HG03457 (cell line): ENCODE measurements at regions not wholly inside any gene's neighbourhood (a gene's known extent, or its start where the extent isn't known, plus 50 kb on each side); places are given as distances from the start of the nearest gene placed in this dataset.

ENCODE experiments used
- ATAC-seq: cut with Tn5 transposase; IDR thresholded peaks from one replicate; pipeline ENCODE4 v1.9.1; 2021; ENCODE audit warnings: moderate number of reproducible peaks; ENCODE audit not compliant: unreplicated experiment

- no peak for ATAC-seq
Measured at GRCh38 chr9:38315085-38315595, 77.4 kb upstream of the ALDH1B1 start.

DNA sequence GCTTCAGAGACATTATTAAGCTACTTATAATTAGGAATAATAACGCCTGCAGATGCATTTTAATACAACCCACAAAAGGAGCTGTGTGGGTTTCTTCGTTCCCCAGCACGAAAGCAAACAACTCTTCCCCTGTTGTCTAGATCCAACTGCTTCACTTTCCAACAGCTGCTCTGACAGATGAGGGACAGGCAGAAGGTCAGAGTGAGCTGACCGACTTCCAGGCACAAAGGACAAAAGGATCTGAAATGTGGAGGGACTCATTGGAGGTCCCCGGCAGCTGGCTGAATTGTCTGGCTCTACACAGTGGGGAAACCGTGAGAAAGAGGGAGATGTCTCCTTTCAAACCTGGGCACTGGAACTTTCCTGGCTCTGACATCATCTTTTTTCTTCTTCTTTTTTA is 79.1 kb upstream of the ALDH1B1 start:
- ATAC-seq = no peak

- ATAC-seq = no peak
Measured at GRCh38 chr9:38312406-38312805, 80.1 kb upstream of the ALDH1B1 start.

GRCh38 chr9:38311382-38312270 is 80.9 kb upstream of the ALDH1B1 start:
- no peak for ATAC-seq

DNA sequence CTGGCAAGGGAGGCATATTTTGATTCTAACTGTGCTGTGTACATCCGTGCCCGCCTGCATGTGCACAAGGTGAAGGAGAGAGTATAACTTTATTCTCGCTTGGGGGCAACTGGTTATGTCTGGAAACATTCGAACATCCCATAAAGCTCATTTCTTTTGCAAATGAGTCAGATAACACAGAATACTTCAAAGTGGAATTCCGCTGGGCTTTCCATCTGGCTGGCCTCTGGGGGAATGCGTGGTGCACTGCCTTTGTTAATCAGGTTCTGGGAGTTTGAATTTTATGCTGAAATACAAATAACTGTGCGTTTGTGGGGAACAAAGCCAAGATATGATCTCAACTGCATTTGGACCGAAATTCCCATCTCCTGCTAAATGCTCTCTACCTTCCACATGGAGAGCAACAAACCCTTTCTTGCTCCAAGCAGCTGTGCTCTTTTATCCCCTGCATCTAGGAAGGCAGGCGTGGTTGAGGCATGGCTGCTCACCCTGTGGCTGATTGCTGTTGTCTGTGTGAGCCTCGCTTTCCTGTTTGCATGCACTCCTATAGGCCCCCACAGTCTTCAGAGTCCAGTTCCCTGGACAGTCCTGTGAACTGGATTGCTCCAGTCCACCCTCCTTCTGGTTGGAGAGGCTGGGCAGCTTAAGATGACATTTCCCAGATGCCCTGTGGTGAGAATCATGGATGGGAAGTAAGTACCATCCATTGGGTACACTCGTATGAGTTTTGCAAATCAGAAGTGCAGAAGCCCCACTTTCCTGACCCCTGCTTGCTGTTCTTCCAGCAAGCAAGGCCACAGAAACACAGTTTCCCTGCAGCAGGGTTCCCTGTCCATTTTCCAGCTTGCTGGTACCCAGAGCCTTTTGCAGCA is 82.9 kb upstream of the ALDH1B1 start:
- no peak for ATAC-seq

- ATAC-seq = no peak
Measured at GRCh38 chr9:38308136-38308535, 84.4 kb upstream of the ALDH1B1 start.

GRCh38 chr9:38306899-38307298 is 85.6 kb upstream of the ALDH1B1 start:
- ATAC-seq = no peak

DNA sequence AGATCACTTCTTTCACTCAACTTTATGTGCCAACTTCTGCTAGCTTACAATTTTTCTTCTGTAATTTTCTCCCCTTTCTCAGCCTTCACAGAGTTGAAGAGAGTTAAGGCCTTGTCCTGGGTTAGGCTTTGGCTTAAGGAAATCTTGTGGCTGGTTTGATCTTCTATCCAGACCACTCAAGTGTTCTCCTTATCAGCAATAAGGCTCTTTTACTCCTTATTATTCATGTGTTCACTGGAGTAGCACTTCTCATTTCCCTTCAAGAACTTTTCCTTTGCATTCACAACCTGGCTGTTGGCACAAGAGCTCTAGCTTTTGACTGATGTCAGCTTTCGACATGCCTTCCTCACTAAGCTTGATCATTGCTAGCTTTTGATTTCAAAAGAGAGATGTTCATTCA is 86.9 kb upstream of the ALDH1B1 start:
- no peak for ATAC-seq

GRCh38 chr9:38301376-38302106 is 91.0 kb upstream of the ALDH1B1 start:
- ATAC-seq = no peak

GRCh38 chr9:38299856-38300255 is 92.6 kb upstream of the ALDH1B1 start:
- ATAC-seq = no peak

DNA sequence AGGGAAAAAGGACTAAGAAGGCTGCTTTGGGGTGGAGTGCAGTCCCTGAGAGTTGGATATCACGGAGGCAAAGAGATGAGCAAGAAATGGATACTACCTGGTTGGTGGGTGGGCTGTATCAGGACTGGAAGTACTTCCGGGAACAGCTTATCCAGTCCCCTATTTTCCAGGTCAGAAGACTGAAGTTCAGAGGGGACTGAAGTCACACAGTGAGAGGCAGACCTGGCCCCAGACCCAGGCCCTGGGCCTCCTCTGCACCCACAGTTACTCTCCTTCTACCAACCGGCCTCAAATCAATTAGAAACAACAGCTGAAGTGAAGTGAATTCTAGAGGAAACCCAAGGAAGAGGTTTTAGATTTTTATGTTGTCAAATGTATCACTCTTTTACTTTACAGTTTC is 93.6 kb upstream of the ALDH1B1 start:
- no peak for ATAC-seq

- ATAC-seq = no peak
Measured at GRCh38 chr9:38298503-38298902, 94.0 kb upstream of the ALDH1B1 start.

- ATAC-seq = no peak
Measured at GRCh38 chr9:38296807-38297206, 95.7 kb upstream of the ALDH1B1 start.

- ATAC-seq = no peak
Measured at GRCh38 chr9:38295764-38296163, 96.7 kb upstream of the ALDH1B1 start.

- ATAC-seq = no peak
Measured at GRCh38 chr9:38294220-38294960, 98.1 kb upstream of the ALDH1B1 start.

GRCh38 chr9:38293022-38293421 is 99.5 kb upstream of the ALDH1B1 start:
- no peak for ATAC-seq

- ATAC-seq = no peak
Measured at GRCh38 chr9:38292480-38292879, 100.0 kb upstream of the ALDH1B1 start.

DNA sequence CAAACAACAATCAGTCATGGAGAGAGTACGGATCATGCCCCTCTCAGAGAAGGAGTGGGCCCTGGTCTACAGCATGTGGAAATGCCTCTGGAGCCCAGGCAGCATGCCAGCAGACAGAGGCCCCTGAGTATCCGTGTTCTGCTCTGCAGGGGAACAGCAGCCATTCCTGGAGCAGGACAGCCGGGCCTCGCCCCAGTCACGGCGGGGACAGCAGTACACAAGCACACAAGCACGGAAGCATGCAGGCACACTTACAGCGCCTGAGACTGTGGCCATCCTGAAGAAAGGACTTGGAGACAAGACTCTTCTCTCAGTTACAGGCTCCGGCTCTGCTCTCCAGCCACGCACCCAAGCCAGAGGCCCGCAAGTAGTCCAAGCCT is 102.6 kb upstream of the ALDH1B1 start:
- no peak for ATAC-seq

GRCh38 chr9:38289236-38289865 is 103.2 kb upstream of the ALDH1B1 start:
- ATAC-seq = no peak

DNA sequence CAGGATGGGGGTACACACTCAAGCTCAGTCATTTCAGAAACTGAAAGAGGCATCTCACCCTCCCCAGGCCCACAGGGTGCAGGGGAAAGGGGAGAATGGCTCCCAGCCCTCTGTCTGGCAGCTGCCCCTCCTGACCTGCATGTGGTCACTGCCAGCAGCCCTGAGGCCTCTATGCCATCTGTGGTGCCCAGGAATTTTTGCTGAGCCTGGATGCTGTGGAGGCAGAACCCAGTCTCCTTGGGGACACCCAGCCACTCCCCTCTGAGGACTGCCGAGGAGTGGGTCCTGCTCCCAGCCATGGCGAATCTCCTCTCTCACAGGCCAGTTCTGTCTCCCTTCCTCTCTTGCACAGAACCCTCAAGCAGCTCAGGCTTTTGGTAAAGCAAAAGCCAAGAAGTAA is 104.0 kb upstream of the ALDH1B1 start:
- ATAC-seq = no peak
